ENCODE measurements at regions not wholly inside any gene's neighbourhood (a gene's known extent, or its start where the extent isn't known, plus 50 kb on each side); places are given as distances from the start of the nearest gene placed in this dataset.

DNA sequence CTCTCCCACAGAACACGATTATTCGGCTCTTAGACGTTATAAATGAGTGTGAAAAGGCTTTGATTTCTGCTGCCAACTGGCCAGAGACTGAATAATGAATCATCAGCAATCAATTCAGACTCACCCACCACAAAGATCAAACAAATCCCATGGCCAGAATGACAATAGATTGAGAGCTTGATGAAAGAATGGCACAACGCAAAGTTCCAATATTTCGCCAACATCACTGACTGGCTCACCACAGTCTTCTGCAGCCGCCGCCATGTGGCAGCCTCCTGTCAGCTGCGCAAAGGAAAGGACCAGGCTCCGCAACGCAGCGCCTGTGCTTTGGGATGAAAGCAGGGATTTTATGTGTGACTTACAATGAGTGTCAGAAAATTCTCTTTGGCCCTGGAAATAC lies 104.4 kb upstream of the SOX11 start:
- TF ChIP-seq, protein P1, sequence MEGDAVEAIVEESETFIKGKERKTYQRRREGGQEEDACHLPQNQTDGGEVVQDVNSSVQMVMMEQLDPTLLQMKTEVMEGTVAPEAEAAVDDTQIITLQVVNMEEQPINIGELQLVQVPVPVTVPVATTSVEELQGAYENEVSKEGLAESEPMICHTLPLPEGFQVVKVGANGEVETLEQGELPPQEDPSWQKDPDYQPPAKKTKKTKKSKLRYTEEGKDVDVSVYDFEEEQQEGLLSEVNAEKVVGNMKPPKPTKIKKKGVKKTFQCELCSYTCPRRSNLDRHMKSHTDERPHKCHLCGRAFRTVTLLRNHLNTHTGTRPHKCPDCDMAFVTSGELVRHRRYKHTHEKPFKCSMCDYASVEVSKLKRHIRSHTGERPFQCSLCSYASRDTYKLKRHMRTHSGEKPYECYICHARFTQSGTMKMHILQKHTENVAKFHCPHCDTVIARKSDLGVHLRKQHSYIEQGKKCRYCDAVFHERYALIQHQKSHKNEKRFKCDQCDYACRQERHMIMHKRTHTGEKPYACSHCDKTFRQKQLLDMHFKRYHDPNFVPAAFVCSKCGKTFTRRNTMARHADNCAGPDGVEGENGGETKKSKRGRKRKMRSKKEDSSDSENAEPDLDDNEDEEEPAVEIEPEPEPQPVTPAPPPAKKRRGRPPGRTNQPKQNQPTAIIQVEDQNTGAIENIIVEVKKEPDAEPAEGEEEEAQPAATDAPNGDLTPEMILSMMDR (IDR thresholded peaks at IDR 0.05; ENCODE audit: borderline replicate concordance, control extremely low read depth, extremely low read depth, insufficient read depth, missing control alignments), result no peak
- DNase-seq (ENCODE audit: low spot score), result no peak
- in situ Hi-C loops (cut with MboI; ENCODE audit: low sequenced_read_pairs, unreplicated experiment), result no loop called here

GRCh38 chr2:5588601-5589000 lies 103.6 kb upstream of the SOX11 start:
- in situ Hi-C loops (cut with MboI; ENCODE audit: low sequenced_read_pairs, unreplicated experiment), result no loop called here
- TF ChIP-seq, protein P1 (IDR thresholded peaks at IDR 0.05; ENCODE audit: borderline replicate concordance, control extremely low read depth, extremely low read depth, insufficient read depth, missing control alignments), result no peak
- no peak for DNase-seq (ENCODE audit: low spot score)

DNA sequence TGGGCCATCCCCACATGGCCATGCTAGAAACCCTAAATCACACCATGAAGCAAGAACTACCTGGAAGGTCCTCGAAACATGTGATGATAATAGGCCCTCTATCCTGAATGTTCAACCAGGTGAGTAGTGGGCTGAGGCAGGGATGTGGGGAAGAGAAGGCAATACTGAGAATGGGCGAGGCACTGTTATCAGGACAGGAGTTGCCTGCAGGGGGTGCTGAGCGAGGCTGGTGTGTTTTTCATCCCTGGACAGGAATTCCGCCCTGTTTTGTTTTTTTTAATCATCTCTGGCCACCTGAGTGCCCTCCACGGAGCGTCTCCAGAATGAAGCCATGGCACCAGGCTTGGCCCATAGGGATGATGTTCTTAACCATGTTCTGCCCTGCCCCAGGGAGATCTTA lies 103.0 kb upstream of the SOX11 start:
- DNase-seq (ENCODE audit: low spot score), result no peak
- TF ChIP-seq, protein P1 (IDR thresholded peaks at IDR 0.05; ENCODE audit: borderline replicate concordance, control extremely low read depth, extremely low read depth, insufficient read depth, missing control alignments), result no peak
- in situ Hi-C loops (cut with MboI; ENCODE audit: low sequenced_read_pairs, unreplicated experiment), result no loop called here

- TF ChIP-seq, protein P1 (IDR thresholded peaks at IDR 0.05; ENCODE audit: borderline replicate concordance, control extremely low read depth, extremely low read depth, insufficient read depth, missing control alignments), result no peak
- in situ Hi-C loops (cut with MboI; ENCODE audit: low sequenced_read_pairs, unreplicated experiment), result no loop called here
- no peak for DNase-seq (ENCODE audit: low spot score)
These were observed 101.3 kb upstream of the SOX11 start for GRCh38 chr2:5590886-5591285.

DNA sequence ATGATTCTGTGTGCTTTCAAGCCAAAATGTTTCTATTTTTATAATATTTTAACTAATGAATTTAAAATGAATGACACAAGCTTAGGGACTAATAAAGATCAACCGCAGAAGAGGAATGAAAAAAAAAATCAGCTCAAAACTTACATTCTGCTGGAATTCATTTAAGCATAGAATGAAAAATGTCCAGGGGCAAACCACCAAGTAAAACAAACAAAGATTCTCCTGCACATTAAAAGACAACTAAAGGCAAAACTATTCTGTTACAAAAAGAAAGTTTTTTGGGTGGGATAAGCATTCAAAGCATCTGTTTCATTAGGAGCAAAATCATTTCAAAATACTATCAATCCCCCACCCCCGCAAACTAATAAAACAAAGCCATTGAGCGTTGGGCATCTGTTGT lies 99.3 kb upstream of the SOX11 start:
- in situ Hi-C loops (cut with MboI; ENCODE audit: low sequenced_read_pairs, unreplicated experiment), result no loop called here
- DNase-seq (ENCODE audit: low spot score), result no peak
- TF ChIP-seq, protein P1 (IDR thresholded peaks at IDR 0.05; ENCODE audit: borderline replicate concordance, control extremely low read depth, extremely low read depth, insufficient read depth, missing control alignments), result no peak

DNA sequence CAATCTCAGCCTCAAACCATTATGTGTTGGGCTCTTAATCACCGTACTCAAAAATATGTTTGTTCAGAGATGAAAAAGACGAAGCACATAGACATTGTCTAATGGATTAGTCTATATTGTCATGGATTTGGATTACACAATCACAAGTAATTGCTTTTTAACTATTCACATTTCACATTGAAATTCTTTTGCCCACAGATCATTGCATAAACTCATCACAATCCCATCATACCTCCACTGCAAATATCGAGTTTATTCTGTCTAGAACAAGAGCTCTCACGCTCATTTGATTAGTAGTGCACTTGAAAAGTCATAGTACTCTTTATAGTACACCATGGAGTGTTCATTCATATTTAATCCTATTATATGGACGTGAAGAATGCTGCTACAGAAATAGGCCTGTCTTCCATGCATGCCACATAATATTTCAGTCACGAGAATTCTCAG lies 97.9 kb upstream of the SOX11 start:
- no peak for DNase-seq (ENCODE audit: low spot score)
- in situ Hi-C loops (cut with MboI; ENCODE audit: low sequenced_read_pairs, unreplicated experiment), result no loop called here
- TF ChIP-seq, protein P1 (IDR thresholded peaks at IDR 0.05; ENCODE audit: borderline replicate concordance, control extremely low read depth, extremely low read depth, insufficient read depth, missing control alignments), result no peak

GRCh38 chr2:5596868-5597267 lies 95.3 kb upstream of the SOX11 start:
- no peak for DNase-seq (ENCODE audit: low spot score)
- TF ChIP-seq, protein P1 (IDR thresholded peaks at IDR 0.05; ENCODE audit: borderline replicate concordance, control extremely low read depth, extremely low read depth, insufficient read depth, missing control alignments), result no peak

More at GRCh38 chr2:5596868-5597267, 95.3 kb upstream of the SOX11 start:
- in situ Hi-C loops (cut with MboI; ENCODE audit: low sequenced_read_pairs, unreplicated experiment), result no loop called here
